ENCODE measurements at regions not wholly inside any gene's neighbourhood (a gene's known extent, or its start where the extent isn't known, plus 50 kb on each side); places are given as distances from the start of the nearest gene placed in this dataset.

DNA sequence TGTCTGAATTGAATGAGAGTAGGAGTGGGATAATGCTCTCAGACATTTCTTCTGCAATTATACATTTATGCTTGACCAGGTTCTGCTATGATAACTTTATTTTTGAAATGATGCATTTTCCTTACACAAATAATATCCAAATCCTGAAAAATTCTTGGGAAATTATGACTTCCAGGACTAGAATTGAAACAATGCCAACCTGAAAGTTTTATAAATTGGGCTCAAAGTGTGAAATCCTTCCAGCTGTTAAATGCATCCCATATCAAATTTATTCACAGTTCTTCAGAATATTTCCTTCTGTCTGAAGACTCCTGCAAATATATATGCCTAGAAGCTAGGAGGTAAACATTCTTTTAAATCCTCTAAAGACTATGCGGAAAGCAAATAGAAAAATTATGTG, 155.7 kb upstream of the EYA4 start:
- TF ChIP-seq EZH2 (IDR thresholded peaks at IDR 0.05; ENCODE audit: borderline replicate concordance, insufficient read depth, low read depth, low read length, poor library complexity, severe bottlenecking) (no peak), CTCF (IDR thresholded peaks at IDR 0.05) (no peak)
